ENCODE measurements at regions not wholly inside any gene's neighbourhood (a gene's known extent, or its start where the extent isn't known, plus 50 kb on each side); places are given as distances from the start of the nearest gene placed in this dataset.

DNA sequence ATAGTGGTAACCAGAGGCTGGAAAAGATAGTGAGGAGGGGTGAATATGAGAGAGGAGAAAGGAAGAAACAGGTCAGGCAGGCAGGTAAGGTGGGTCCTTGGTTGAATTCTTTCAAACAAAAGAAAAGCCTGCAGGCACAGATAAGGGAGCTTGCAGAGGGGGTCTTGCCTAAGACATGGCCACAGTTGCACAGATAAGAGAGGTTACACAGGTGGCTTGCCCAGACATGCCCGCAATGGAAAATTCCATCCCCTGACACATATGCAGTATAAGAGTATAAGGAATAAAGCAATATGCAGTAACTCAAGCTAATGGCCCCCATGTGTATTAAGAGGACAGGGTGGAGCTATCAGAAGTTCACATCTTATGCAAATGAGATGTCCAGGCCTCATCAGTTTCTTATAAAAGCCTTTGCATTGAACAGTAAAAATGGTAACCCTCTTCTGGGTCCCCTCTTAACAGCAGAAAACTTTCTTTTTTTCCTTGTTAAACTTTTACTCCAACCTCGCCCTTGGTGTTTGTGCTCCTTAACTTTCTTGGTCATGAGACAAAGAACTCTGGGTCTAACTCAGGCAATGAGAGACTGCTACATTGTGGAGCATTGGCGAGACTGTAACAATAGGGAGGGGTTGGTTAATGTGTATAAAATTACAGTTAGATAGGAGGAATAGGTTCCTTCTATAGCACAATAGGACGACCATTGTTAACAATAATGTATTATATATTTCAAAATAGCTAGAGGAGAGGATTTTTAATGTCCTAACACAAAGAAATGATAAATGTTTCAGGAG lies 764.6 kb downstream of the TSN start:
- H3K27me3 ChIP-seq (ENCODE audit: insufficient read depth, poor library complexity, severe bottlenecking), result no peaks in the 10 kb centered on the region
- H3K27ac ChIP-seq (replicated peaks), result no peak overlapping the region
- TF ChIP-seq POLR2AphosphoS5 (IDR thresholded peaks at IDR 0.05; ENCODE audit: low read depth) (no peak), SPI1 (IDR thresholded peaks at IDR 0.05; ENCODE audit: borderline replicate concordance, low read depth) (no peak), GABPA (IDR thresholded peaks at IDR 0.05; ENCODE audit: low read depth) (no peak)
- TF ChIP-seq, protein P1, sequence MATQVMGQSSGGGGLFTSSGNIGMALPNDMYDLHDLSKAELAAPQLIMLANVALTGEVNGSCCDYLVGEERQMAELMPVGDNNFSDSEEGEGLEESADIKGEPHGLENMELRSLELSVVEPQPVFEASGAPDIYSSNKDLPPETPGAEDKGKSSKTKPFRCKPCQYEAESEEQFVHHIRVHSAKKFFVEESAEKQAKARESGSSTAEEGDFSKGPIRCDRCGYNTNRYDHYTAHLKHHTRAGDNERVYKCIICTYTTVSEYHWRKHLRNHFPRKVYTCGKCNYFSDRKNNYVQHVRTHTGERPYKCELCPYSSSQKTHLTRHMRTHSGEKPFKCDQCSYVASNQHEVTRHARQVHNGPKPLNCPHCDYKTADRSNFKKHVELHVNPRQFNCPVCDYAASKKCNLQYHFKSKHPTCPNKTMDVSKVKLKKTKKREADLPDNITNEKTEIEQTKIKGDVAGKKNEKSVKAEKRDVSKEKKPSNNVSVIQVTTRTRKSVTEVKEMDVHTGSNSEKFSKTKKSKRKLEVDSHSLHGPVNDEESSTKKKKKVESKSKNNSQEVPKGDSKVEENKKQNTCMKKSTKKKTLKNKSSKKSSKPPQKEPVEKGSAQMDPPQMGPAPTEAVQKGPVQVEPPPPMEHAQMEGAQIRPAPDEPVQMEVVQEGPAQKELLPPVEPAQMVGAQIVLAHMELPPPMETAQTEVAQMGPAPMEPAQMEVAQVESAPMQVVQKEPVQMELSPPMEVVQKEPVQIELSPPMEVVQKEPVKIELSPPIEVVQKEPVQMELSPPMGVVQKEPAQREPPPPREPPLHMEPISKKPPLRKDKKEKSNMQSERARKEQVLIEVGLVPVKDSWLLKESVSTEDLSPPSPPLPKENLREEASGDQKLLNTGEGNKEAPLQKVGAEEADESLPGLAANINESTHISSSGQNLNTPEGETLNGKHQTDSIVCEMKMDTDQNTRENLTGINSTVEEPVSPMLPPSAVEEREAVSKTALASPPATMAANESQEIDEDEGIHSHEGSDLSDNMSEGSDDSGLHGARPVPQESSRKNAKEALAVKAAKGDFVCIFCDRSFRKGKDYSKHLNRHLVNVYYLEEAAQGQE (IDR thresholded peaks at IDR 0.05; ENCODE audit: insufficient replicate concordance, low read depth), result no peak
- TF ChIP-seq, protein P2, sequence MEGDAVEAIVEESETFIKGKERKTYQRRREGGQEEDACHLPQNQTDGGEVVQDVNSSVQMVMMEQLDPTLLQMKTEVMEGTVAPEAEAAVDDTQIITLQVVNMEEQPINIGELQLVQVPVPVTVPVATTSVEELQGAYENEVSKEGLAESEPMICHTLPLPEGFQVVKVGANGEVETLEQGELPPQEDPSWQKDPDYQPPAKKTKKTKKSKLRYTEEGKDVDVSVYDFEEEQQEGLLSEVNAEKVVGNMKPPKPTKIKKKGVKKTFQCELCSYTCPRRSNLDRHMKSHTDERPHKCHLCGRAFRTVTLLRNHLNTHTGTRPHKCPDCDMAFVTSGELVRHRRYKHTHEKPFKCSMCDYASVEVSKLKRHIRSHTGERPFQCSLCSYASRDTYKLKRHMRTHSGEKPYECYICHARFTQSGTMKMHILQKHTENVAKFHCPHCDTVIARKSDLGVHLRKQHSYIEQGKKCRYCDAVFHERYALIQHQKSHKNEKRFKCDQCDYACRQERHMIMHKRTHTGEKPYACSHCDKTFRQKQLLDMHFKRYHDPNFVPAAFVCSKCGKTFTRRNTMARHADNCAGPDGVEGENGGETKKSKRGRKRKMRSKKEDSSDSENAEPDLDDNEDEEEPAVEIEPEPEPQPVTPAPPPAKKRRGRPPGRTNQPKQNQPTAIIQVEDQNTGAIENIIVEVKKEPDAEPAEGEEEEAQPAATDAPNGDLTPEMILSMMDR (IDR thresholded peaks at IDR 0.05; ENCODE audit: insufficient read depth, low read length), result no peak
- no peak overlapping the region for H3K4me3 ChIP-seq (replicated peaks; ENCODE audit: insufficient read depth, low read length)
- no peak for DNase-seq (ENCODE audit: low read depth in 1 of 2, low spot score in 1 of 2)

DNA sequence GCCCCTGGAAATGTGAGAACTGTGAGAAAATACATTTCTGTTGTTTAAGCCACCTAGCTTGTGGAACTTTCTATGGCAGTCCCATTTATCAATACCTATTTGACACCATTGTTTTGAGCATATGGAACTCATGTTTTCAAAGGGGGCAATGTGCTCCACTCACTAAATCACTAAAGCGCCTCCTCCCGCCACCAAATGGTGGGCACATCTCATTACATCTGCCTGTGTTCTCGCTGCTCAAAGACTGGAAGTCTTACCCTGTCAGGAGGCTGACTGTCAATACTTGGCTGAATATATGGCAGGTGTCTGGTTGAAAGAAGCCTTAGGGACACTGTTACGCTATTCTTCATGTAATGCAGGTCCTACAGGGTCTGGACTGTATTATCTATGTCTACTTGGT lies 767.7 kb downstream of the TSN start:
- no peak overlapping the region for H3K4me3 ChIP-seq (replicated peaks; ENCODE audit: insufficient read depth, low read length)
- H3K27me3 ChIP-seq (ENCODE audit: insufficient read depth, poor library complexity, severe bottlenecking), result no peaks in the 10 kb centered on the region
- H3K27ac ChIP-seq (replicated peaks), result no peak overlapping the region
- TF ChIP-seq, protein P2 (IDR thresholded peaks at IDR 0.05; ENCODE audit: insufficient read depth, low read length), result no peak
- no peak for DNase-seq (ENCODE audit: low read depth in 1 of 2, low spot score in 1 of 2)

DNA sequence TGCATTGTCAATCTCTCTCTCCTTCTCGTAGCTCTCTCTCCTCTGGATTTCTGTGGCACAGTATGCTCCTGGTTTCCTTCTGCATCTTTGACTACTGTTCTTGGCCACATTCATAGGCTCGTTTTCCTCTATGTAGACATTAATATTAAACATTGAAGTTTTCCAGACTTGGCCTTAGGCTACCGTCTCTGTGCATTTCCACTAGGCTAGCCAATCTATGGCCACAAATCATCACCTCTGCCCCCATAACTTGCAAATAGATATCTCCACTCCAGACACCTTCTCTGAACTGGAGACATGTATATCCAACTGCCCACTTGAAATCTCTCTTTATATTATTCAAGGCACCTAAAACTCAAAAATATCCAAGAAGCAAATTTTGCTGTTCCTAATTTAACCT lies 768.5 kb downstream of the TSN start:
- Histone ChIP-seq H3K4me3 (replicated peaks; ENCODE audit: insufficient read depth, low read length) (no peak overlapping the region), H3K27ac (replicated peaks) (no peak overlapping the region), H3K27me3 (ENCODE audit: insufficient read depth, poor library complexity, severe bottlenecking) (no peaks in the 10 kb centered on the region)
- no peak for DNase-seq (ENCODE audit: low read depth in 1 of 2, low spot score in 1 of 2)
- TF ChIP-seq, protein P2 (IDR thresholded peaks at IDR 0.05; ENCODE audit: insufficient read depth, low read length), result no peak
- TF ChIP-seq GABPA (IDR thresholded peaks at IDR 0.05; ENCODE audit: low read depth) (no peak), SPI1 (IDR thresholded peaks at IDR 0.05; ENCODE audit: borderline replicate concordance, low read depth) (no peak), POLR2AphosphoS5 (IDR thresholded peaks at IDR 0.05; ENCODE audit: low read depth) (no peak)
- TF ChIP-seq, protein P1 (IDR thresholded peaks at IDR 0.05; ENCODE audit: insufficient replicate concordance, low read depth), result no peak

DNA sequence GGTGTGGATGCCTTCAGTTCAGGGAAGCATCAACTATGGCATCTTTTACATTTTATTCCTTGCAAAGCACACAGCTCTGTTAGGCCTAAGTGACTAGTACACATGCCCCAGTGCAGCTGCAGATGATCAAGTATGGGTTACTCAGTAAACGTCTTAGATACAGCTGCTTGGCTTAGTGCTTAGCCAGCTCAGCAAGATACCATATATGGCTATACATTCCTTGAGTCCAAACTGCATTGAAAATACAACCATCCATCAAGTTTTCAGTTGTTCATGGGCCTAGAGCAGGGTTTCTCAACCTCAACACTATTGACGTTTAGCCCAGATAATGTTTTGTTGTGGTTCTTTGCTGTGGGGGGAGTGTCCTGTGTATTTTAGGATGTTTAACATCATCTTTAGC lies 769.9 kb downstream of the TSN start:
- no peaks in the 10 kb centered on the region for H3K27me3 ChIP-seq (ENCODE audit: insufficient read depth, poor library complexity, severe bottlenecking)
- TF ChIP-seq, protein P2 (IDR thresholded peaks at IDR 0.05; ENCODE audit: insufficient read depth, low read length), result no peak
- TF ChIP-seq GABPA (IDR thresholded peaks at IDR 0.05; ENCODE audit: low read depth) (no peak), POLR2AphosphoS5 (IDR thresholded peaks at IDR 0.05; ENCODE audit: low read depth) (no peak), SPI1 (IDR thresholded peaks at IDR 0.05; ENCODE audit: borderline replicate concordance, low read depth) (no peak)
- TF ChIP-seq, protein P1 (IDR thresholded peaks at IDR 0.05; ENCODE audit: insufficient replicate concordance, low read depth), result no peak
- DNase-seq (ENCODE audit: low read depth in 1 of 2, low spot score in 1 of 2), result no peak
- H3K27ac ChIP-seq (replicated peaks), result no peak overlapping the region
- H3K4me3 ChIP-seq (replicated peaks; ENCODE audit: insufficient read depth, low read length), result no peak overlapping the region

Measured in HL-60 (cell line).